Neuronal stem cell (in vitro differentiated cells): ENCODE measurements at regions not wholly inside any gene's neighbourhood (a gene's known extent, or its start where the extent isn't known, plus 50 kb on each side); places are given as distances from the start of the nearest gene placed in this dataset.
"Not testable (repeated sequence)": the region's sequence is repeated elsewhere in the genome, so short reads cannot be mapped to it uniquely, and the experiment has no call there.

Experiments
- DNase-seq: peaks from one replicate; pipeline ENCODE4 v3.0.0-alpha.2; 2013; ENCODE audit warnings: low spot score
- H2AFZ ChIP-seq: one replicate; pipeline ENCODE4 v1.6.1; 2013; ENCODE audit warnings: mild to moderate bottlenecking, low read length, inconsistent platforms
- H2AK5ac ChIP-seq: 2 replicates; pipeline ENCODE4 v1.6.1; 2013; ENCODE audit warnings: low read depth, mild to moderate bottlenecking, inconsistent platforms, low read length, moderate library complexity, mixed read lengths
- H2BK120ac ChIP-seq: 2 replicates; pipeline ENCODE4 v1.6.1; 2013; ENCODE audit warnings: low read depth, mild to moderate bottlenecking, inconsistent platforms, low read length, moderate library complexity, mixed read lengths
- H2BK12ac ChIP-seq: one replicate; pipeline ENCODE4 v1.6.1; 2013; ENCODE audit warnings: low read length, inconsistent platforms
- H2BK15ac ChIP-seq: 2 replicates; pipeline ENCODE4 v1.6.1; 2013; ENCODE audit warnings: mild to moderate bottlenecking, low read length, inconsistent platforms, mixed read lengths
- H2BK5ac ChIP-seq: one replicate; pipeline ENCODE4 v1.6.1; 2013; ENCODE audit warnings: inconsistent platforms, mild to moderate bottlenecking, low read length, moderate library complexity
- H3K14ac ChIP-seq: one replicate; pipeline ENCODE4 v1.6.1; 2013; ENCODE audit warnings: low read length, inconsistent platforms
- H3K18ac ChIP-seq: 2 replicates; pipeline ENCODE4 v1.6.1; 2013; ENCODE audit warnings: low read length, inconsistent platforms
- H3K23ac ChIP-seq: 2 replicates; pipeline ENCODE4 v1.6.1; 2013; ENCODE audit warnings: low read depth, mild to moderate bottlenecking, mixed read lengths, low read length, inconsistent platforms; ENCODE audit not compliant: poor library complexity
- H3K27ac ChIP-seq: replicated peaks from 3 replicates; pipeline ENCODE4 v1.5.1; 2013; ENCODE audit warnings: low read length, inconsistent platforms
- H3K27me3 ChIP-seq, 3 experiments: 2 replicates each; pipeline ENCODE4 v1.6.1; 2013; ENCODE audit warnings: low read length in 3 of 3, mild to moderate bottlenecking in 2 of 3, inconsistent platforms in 1 of 3, low read depth in 1 of 3, mixed read lengths in 1 of 3, moderate library complexity in 1 of 3; ENCODE audit not compliant: control insufficient read depth in 3 of 3, insufficient read depth in 3 of 3
- H3K36me3 ChIP-seq, 2 donors: replicated peaks in 1 of 2; 2 replicates each; pipeline ENCODE4 v1.6.1; 2013; ENCODE audit warnings: low read length in 2 of 2; ENCODE audit not compliant: control insufficient read depth in 2 of 2, insufficient read depth in 2 of 2
- H3K4ac ChIP-seq: 2 replicates; pipeline ENCODE4 v1.6.1; 2013; ENCODE audit warnings: inconsistent platforms, mild to moderate bottlenecking, low read length, moderate library complexity
- H3K4me1 ChIP-seq, 2 donors: 1 replicate in 1 of 2; 2 replicates in 1 of 2; pipeline ENCODE4 v1.6.1; 2013; ENCODE audit warnings: low read length in 2 of 2, low read depth in 1 of 2; ENCODE audit not compliant: control insufficient read depth in 2 of 2, insufficient read depth in 1 of 2
- H3K4me2 ChIP-seq: one replicate; pipeline ENCODE4 v1.6.1; 2013; ENCODE audit warnings: mild to moderate bottlenecking, low read length, inconsistent platforms; ENCODE audit not compliant: insufficient read depth, poor library complexity, severe bottlenecking
- H3K4me3 ChIP-seq, 2 donors: 2 replicates each; pipeline ENCODE4 v1.5.1; 2013; ENCODE audit warnings: low read length in 2 of 2, mild to moderate bottlenecking in 2 of 2, inconsistent platforms in 1 of 2, moderate library complexity in 1 of 2
- H3K79me1 ChIP-seq: one replicate; pipeline ENCODE4 v1.6.1; 2013; ENCODE audit warnings: low read depth, mild to moderate bottlenecking, inconsistent platforms, low read length, moderate library complexity
- H3K9ac ChIP-seq: one replicate; pipeline ENCODE4 v1.6.1; 2013; ENCODE audit warnings: mild to moderate bottlenecking, low read depth, low read length, inconsistent platforms; ENCODE audit not compliant: poor library complexity
- H3K9me3 ChIP-seq, 2 donors: replicated peaks in 1 of 2; 2 replicates each; pipeline versions ENCODE3 to v1.6.1; 2013; ENCODE audit warnings: low read length in 2 of 2, mild to moderate bottlenecking in 2 of 2, inconsistent platforms in 1 of 2, low read depth in 1 of 2, mixed read lengths in 1 of 2, moderate library complexity in 1 of 2; ENCODE audit not compliant: control insufficient read depth in 2 of 2, insufficient read depth in 1 of 2
- H4K8ac ChIP-seq: one replicate; pipeline ENCODE4 v1.6.1; 2013; ENCODE audit warnings: low read depth, mild to moderate bottlenecking, inconsistent platforms, low read length, moderate library complexity
- H4K91ac ChIP-seq: one replicate; pipeline ENCODE4 v1.6.1; 2013; ENCODE audit warnings: low read length, low read depth, mild to moderate bottlenecking, inconsistent platforms; ENCODE audit not compliant: poor library complexity
- WGBS, 2 donors: extraction: QIAGEN DNeasy Blood & Tissue Kit; methylation state at CpG; one replicate each; pipeline ENCODE4 v1.1.7; 2013; ENCODE audit warnings: missing lambda C conversion rate in 2 of 2, mixed read lengths in 1 of 2; ENCODE audit not compliant: insufficient read length in 2 of 2, insufficient replicate concordance in 1 of 2; ENCODE audit errors: extremely low coverage in 2 of 2; 5-methylcytosine and 5-hydroxymethylcytosine counted together

GRCh38 chr14:38944691-38945090 is 158.3 kb downstream of the SEC23A start:
- no CpG with 5 or more reads among the region's 3 CpGs for WGBS, 2 donors
- H2BK15ac ChIP-seq, result no peak overlapping the region

GRCh38 chr14:38941488-38941887 is 161.5 kb downstream of the SEC23A start:
- no peak overlapping the region for H2BK5ac ChIP-seq
- H3K4me1 ChIP-seq, result no peaks in the 10 kb centered on the region
- H2BK12ac ChIP-seq, result no peak overlapping the region
- H2BK15ac ChIP-seq, result no peak overlapping the region
- no peak overlapping the region for H3K23ac ChIP-seq
- no peaks in the 10 kb centered on the region for H3K36me3 ChIP-seq
- no peak overlapping the region for H2AK5ac ChIP-seq
- H2BK120ac ChIP-seq, result no peak overlapping the region
- H4K91ac ChIP-seq, result no peak overlapping the region
- no peaks in the 10 kb centered on the region for H3K9me3 ChIP-seq
- no peak overlapping the region for H3K27ac ChIP-seq
- H3K79me1 ChIP-seq, result no peaks in the 10 kb centered on the region
- no peaks in the 10 kb centered on the region for H3K27me3 ChIP-seq
- no peak for DNase-seq
- WGBS, 2 donors, result no CpG with 5 or more reads among the region's 4 CpGs
- no peak overlapping the region for H3K4ac ChIP-seq
- no peak overlapping the region for H3K4me2 ChIP-seq
- no peak overlapping the region for H3K9ac ChIP-seq
- H3K4me3 ChIP-seq, result no peak overlapping the region
- H4K8ac ChIP-seq, result no peak overlapping the region
- H3K18ac ChIP-seq, result no peak overlapping the region
- H2AFZ ChIP-seq, result no peak overlapping the region
- no peak overlapping the region for H3K14ac ChIP-seq

More at GRCh38 chr14:38944691-38945090, 158.3 kb downstream of the SEC23A start:
- Histone ChIP-seq H3K9me3 (no peaks in the 10 kb centered on the region), H3K79me1 (no peaks in the 10 kb centered on the region), H3K14ac (no peak overlapping the region), H3K4ac (no peak overlapping the region), H3K36me3 (no peaks in the 10 kb centered on the region), H2AFZ (no peak overlapping the region), H3K4me3 (no peak overlapping the region), H2BK5ac (no peak overlapping the region), H3K18ac (no peak overlapping the region), H3K4me2 (no peak overlapping the region), H2AK5ac (no peak overlapping the region), H3K27ac (no peak overlapping the region), H3K27me3 (no peaks in the 10 kb centered on the region), H4K91ac (no peak overlapping the region), H3K23ac (no peak overlapping the region), H3K4me1 (no peaks in the 10 kb centered on the region), H4K8ac (no peak overlapping the region), H2BK120ac (no peak overlapping the region), H3K9ac (no peak overlapping the region), H2BK12ac (no peak overlapping the region)
- no peak for DNase-seq

GRCh38 chr14:38932653-38933000 is 170.4 kb downstream of the SEC23A start:
- not testable (repeated sequence) for H3K14ac ChIP-seq, DNase-seq, H4K91ac ChIP-seq, H3K4me1 ChIP-seq, H2BK12ac ChIP-seq, H2BK120ac ChIP-seq, H3K4ac ChIP-seq, H3K27ac ChIP-seq, H3K23ac ChIP-seq, H4K8ac ChIP-seq, H3K18ac ChIP-seq, H3K9ac ChIP-seq, H3K4me2 ChIP-seq, H2AK5ac ChIP-seq, H2BK5ac ChIP-seq, H3K36me3 ChIP-seq, H3K4me3 ChIP-seq, H3K79me1 ChIP-seq, H3K9me3 ChIP-seq, H2AFZ ChIP-seq, H3K27me3 ChIP-seq, H2BK15ac ChIP-seq
- no CpG with 5 or more reads among the region's 3 CpGs for WGBS, 2 donors

GRCh38 chr14:38931969-38932652 is 170.9 kb downstream of the SEC23A start:
- H3K4me2 ChIP-seq, result no peak overlapping the region
- no peaks in the 10 kb centered on the region for H3K27me3 ChIP-seq
- no CpG with 5 or more reads among the region's 11 CpGs for WGBS, 2 donors
- H2AK5ac ChIP-seq, result no peak overlapping the region
- no peak overlapping the region for H3K4ac ChIP-seq
- no peak overlapping the region for H3K4me3 ChIP-seq
- H3K9ac ChIP-seq, result no peak overlapping the region
- DNase-seq, result no peak
- no peak overlapping the region for H2BK120ac ChIP-seq
- no peaks in the 10 kb centered on the region for H3K9me3 ChIP-seq
- H3K18ac ChIP-seq, result no peak overlapping the region
- H4K91ac ChIP-seq, result no peak overlapping the region
- no peak overlapping the region for H3K14ac ChIP-seq
- no peak overlapping the region for H4K8ac ChIP-seq
- no peak overlapping the region for H3K27ac ChIP-seq
- H3K4me1 ChIP-seq, result peaks cover 0 to 4% of the 10 kb centered on the region in 2 donors
- H3K23ac ChIP-seq, result no peak overlapping the region
- no peak overlapping the region for H2AFZ ChIP-seq
- no peak overlapping the region for H2BK15ac ChIP-seq
- no peaks in the 10 kb centered on the region for H3K79me1 ChIP-seq
- H2BK5ac ChIP-seq, result no peak overlapping the region
- H3K36me3 ChIP-seq, result no peaks in the 10 kb centered on the region
- H2BK12ac ChIP-seq, result no peak overlapping the region
